HEK293T (cell line): ENCODE measurements at regions not wholly inside any gene's neighbourhood (a gene's known extent, or its start where the extent isn't known, plus 50 kb on each side); places are given as distances from the start of the nearest gene placed in this dataset.

ENCODE experiments used
- CTCF ChIA-PET: fragments of 350-600 bp; formaldehyde crosslinking; extraction: SDS; loops from one replicate; lab custom pipeline; 2021; ENCODE audit warnings: antibody characterized with exemption, inconsistent platforms; lab: Yijun Ruan, JAX
- POLR2A ChIA-PET: fragments of 350-600 bp; formaldehyde crosslinking; extraction: SDS; loops from one replicate; lab custom pipeline; 2020; ENCODE audit warnings: antibody characterized with exemption, inconsistent platforms; lab: Yijun Ruan, JAX
- DNase-seq: peaks from one replicate; pipeline ENCODE4 v3.0.0; 2012; ENCODE audit warnings: mixed read lengths; ENCODE audit errors: extremely low spot score
- ARNT ChIP-seq: fragments of 450-650 bp; IDR thresholded peaks from 2 replicates; pipeline ENCODE4 v1.6.1; 2017; ENCODE audit warnings: mild to moderate bottlenecking
- BHLHE40 ChIP-seq: fragments of 450-650 bp; IDR thresholded peaks from 2 replicates; pipeline ENCODE4 v1.6.1; 2016; ENCODE audit warnings: mild to moderate bottlenecking, moderate library complexity, borderline replicate concordance
- CTBP1 ChIP-seq: fragments of 450-650 bp; IDR thresholded peaks from 2 replicates; pipeline ENCODE4 v1.6.1; 2016; ENCODE audit warnings: borderline replicate concordance
- ELF4 ChIP-seq: fragments of 450-650 bp; IDR thresholded peaks from 2 replicates; pipeline ENCODE4 v1.6.1; 2017; ENCODE audit warnings: antibody characterized with exemption
- FOXA1 ChIP-seq: fragments of 450-650 bp; IDR thresholded peaks from 2 replicates; pipeline ENCODE4 v1.6.1; 2016; ENCODE audit warnings: mild to moderate bottlenecking
- FOXK2 ChIP-seq: fragments of 450-650 bp; IDR thresholded peaks from 2 replicates; pipeline ENCODE4 v1.6.1; 2016; ENCODE audit warnings: mild to moderate bottlenecking
- FOXM1 ChIP-seq: fragments of 450-650 bp; IDR thresholded peaks from 2 replicates; pipeline ENCODE4 v1.6.1; 2017; ENCODE audit warnings: mild to moderate bottlenecking, borderline replicate concordance
- HDGF ChIP-seq: fragments of 450-650 bp; IDR thresholded peaks from 2 replicates; pipeline ENCODE4 v1.6.1; 2017; ENCODE audit warnings: antibody characterized with exemption, borderline replicate concordance
- L3MBTL2 ChIP-seq: fragments of 450-650 bp; conservative IDR thresholded peaks from 2 replicates; pipeline ENCODE4 v1.6.1; 2016; ENCODE audit warnings: mild to moderate bottlenecking
- LEF1 ChIP-seq: fragments of 450-650 bp; IDR thresholded peaks from 2 replicates; pipeline ENCODE4 v1.6.1; 2017; ENCODE audit warnings: mild to moderate bottlenecking, borderline replicate concordance
- NFRKB ChIP-seq: fragments of 450-650 bp; IDR thresholded peaks from 2 replicates; pipeline ENCODE4 v1.6.1; 2016; ENCODE audit warnings: mild to moderate bottlenecking, moderate library complexity
- PKNOX1 ChIP-seq: fragments of 450-650 bp; IDR thresholded peaks from 2 replicates; pipeline ENCODE4 v1.6.1; 2016
- SP1 ChIP-seq: fragments of 450-650 bp; IDR thresholded peaks from 2 replicates; pipeline ENCODE4 v1.6.1; 2017
- SUZ12 ChIP-seq: fragments of 450-650 bp; IDR thresholded peaks from 2 replicates; pipeline ENCODE4 v1.6.1; 2016; ENCODE audit warnings: mild to moderate bottlenecking
- TARDBP ChIP-seq: fragments of 450-650 bp; IDR thresholded peaks from 2 replicates; pipeline ENCODE4 v1.6.1; 2016
- ZNF384 ChIP-seq: fragments of 450-650 bp; IDR thresholded peaks from 2 replicates; pipeline ENCODE4 v1.6.1; 2016

- ChIA-PET POLR2A (interaction anchor here (1.2 kb wide), 1 partner anchor 12 kb away, joined by 3 read pairs; no protein-coding TSS in a partner anchor), CTCF (no interaction called here)
- TF ChIP-seq PKNOX1 (no peak), TARDBP (no peak), SP1 (no peak), FOXA1 (no peak), L3MBTL2 (no peak)
- no peak for DNase-seq
Observed at GRCh38 chr3:13174803-13175135, 101.5 kb upstream of the IQSEC1 start.

GRCh38 chr3:13174011-13174802, 101.0 kb upstream of the IQSEC1 start:
- CTCF ChIA-PET, result no interaction called here

GRCh38 chr3:13173186-13173585, 100.0 kb upstream of the IQSEC1 start:
- DNase-seq, result no peak
- POLR2A ChIA-PET, result no interaction called here
- CTCF ChIA-PET, result no interaction called here
- TF ChIP-seq PKNOX1 (no peak), SUZ12 (no peak), CTBP1 (no peak), FOXA1 (no peak), FOXM1 (no peak), BHLHE40 (no peak), ELF4 (no peak), L3MBTL2 (no peak)

More at GRCh38 chr3:13174011-13174802, 101.0 kb upstream of the IQSEC1 start:
- no peak for DNase-seq
- TF ChIP-seq ELF4 (no peak), PKNOX1 (no peak), BHLHE40 (no peak)
- POLR2A ChIA-PET, result interaction anchor here (1.2 kb wide), 1 partner anchor 12 kb away, joined by 3 read pairs; no protein-coding TSS in a partner anchor

- TF ChIP-seq ARNT (no peak), SUZ12 (no peak), L3MBTL2 (no peak), TARDBP (no peak), FOXM1 (no peak), BHLHE40 (no peak), ELF4 (no peak), PKNOX1 (no peak), FOXA1 (no peak), ZNF384 (no peak), LEF1 (no peak), SP1 (no peak), FOXK2 (no peak)
- no peak for DNase-seq
- ChIA-PET CTCF (no interaction called here), POLR2A (no interaction called here)
Observed at GRCh38 chr3:13172644-13173013, 99.4 kb upstream of the IQSEC1 start.

- DNase-seq, result no peak
- CTCF ChIA-PET, result interaction anchor here (1.5 kb wide), 1 partner anchor 17 kb away, joined by 3 read pairs; no protein-coding TSS in a partner anchor
- TF ChIP-seq SP1 (no peak), FOXK2 (no peak), BHLHE40 (no peak), FOXM1 (no peak), HDGF (no peak), SUZ12 (no peak), TARDBP (no peak), ARNT (no peak), FOXA1 (no peak), L3MBTL2 (no peak), ZNF384 (no peak), LEF1 (no peak), CTBP1 (no peak), ELF4 (no peak), PKNOX1 (no peak), NFRKB (no peak)
- POLR2A ChIA-PET, result no interaction called here
Observed at GRCh38 chr3:13171704-13172643, 98.7 kb upstream of the IQSEC1 start.
